SJCRH30 (cell line): ENCODE measurements at regions not wholly inside any gene's neighbourhood (a gene's known extent, or its start where the extent isn't known, plus 50 kb on each side); places are given as distances from the start of the nearest gene placed in this dataset.
"Not testable (repeated sequence)": the region's sequence is repeated elsewhere in the genome, so short reads cannot be mapped to it uniquely, and the experiment has no call there.

Experiments
- DNase-seq, 2 experiments: peaks; one replicate each; pipeline ENCODE4 v3.0.0-alpha.2; 2015 to 2020
- H3K27ac ChIP-seq: fragments of 250-450 bp; sonication (Bioruptor Pico); 2 replicates; pipeline ENCODE4 v1.5.1; 2020; ENCODE audit warnings: mild to moderate bottlenecking, moderate library complexity
- H3K27me3 ChIP-seq: fragments of 250-450 bp; sonication (Bioruptor Pico); 2 replicates; pipeline ENCODE4 v1.5.1; 2020; ENCODE audit warnings: mild to moderate bottlenecking, moderate library complexity
- H3K36me3 ChIP-seq: fragments of 250-450 bp; sonication (Bioruptor Pico); 2 replicates; pipeline ENCODE4 v1.5.1; 2020; ENCODE audit warnings: mild to moderate bottlenecking, moderate library complexity
- H3K4me1 ChIP-seq: fragments of 250-450 bp; sonication (Bioruptor Pico); 2 replicates; pipeline ENCODE4 v1.5.1; 2020; ENCODE audit warnings: mild to moderate bottlenecking, moderate library complexity
- H3K4me3 ChIP-seq: fragments of 250-450 bp; sonication (Bioruptor Pico); 2 replicates; pipeline ENCODE4 v1.5.1; 2020; ENCODE audit warnings: mild to moderate bottlenecking, moderate library complexity
- H3K9me3 ChIP-seq: fragments of 250-450 bp; sonication (Bioruptor Pico); replicated peaks from 2 replicates; pipeline ENCODE4 v1.5.1; 2020; ENCODE audit warnings: mild to moderate bottlenecking, moderate library complexity

DNA sequence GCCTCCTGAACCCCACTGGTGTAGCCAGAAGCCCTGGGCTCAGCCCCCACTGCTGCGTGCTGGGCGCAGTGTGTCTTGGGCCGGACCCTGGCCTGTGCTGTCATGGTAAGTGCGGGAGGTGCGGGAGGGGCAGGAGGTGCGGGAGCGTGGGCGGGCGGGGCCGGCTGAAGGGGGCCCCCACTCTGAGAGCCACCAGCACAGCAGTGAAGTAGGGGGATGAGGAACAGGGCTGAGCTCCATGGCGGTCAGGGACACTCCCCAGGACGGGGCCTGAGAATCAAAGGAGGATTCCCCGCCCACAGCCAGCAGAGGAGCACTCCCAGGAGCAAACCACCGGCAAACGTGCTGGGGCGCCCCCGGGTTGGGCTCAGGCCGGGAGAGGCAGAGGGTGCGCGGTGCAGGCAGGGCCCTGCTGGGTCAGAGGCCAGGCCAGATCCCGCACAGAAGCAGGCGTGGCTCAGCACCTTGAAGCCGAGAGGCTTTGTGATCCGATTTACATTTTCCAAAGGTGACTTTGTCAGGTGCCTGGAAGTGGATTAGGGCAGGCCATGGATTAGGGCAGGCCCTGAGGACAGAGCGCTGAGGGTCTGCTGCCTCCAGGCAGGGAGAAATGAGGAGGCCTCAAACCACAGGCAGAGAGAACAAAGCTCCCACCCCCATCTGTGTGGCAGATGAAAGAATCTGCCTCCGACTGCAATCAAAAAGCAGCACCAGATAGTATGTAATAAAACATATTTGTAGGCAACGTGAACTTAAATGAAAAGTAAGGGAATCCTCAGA is 152.0 kb upstream of the RAB6C start:
- Histone ChIP-seq H3K4me1 (no peaks in the 10 kb centered on the region), H3K27ac (no peak overlapping the region), H3K4me3 (no peak overlapping the region), H3K27me3 (no peaks in the 10 kb centered on the region; the same call in 1 of the 2 replicates), H3K9me3 (no peaks in the 10 kb centered on the region), H3K36me3 (no peaks in the 10 kb centered on the region)
- no peak for DNase-seq

DNA sequence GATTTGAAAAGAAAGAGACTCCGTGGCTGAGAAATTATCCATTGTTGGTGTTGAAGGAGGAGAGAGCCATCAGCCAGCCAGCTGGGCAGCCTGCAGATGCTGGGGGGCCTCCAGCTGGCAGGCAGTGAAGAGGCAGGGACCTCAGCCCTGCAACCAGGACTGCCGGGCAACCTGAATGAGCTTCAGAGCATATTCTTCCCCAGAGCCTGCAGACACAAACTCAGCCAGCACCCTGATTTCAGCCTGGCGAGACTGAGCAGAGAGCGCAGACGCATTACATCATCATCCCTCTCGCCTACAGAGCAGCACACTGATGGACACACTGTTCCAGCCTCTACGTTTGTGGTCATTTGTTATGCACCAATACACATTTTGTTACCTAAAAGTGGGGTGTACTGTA is 150.7 kb upstream of the RAB6C start:
- H3K4me1 ChIP-seq, result no peaks in the 10 kb centered on the region
- H3K4me3 ChIP-seq, result no peak overlapping the region
- H3K36me3 ChIP-seq, result no peaks in the 10 kb centered on the region
- H3K27me3 ChIP-seq, result no peaks in the 10 kb centered on the region
- no peaks in the 10 kb centered on the region for H3K9me3 ChIP-seq
- no peak for DNase-seq
- no peak overlapping the region for H3K27ac ChIP-seq

GRCh38 chr2:129829588-129829987 is 149.9 kb upstream of the RAB6C start:
- H3K4me3 ChIP-seq, result no peak overlapping the region
- H3K36me3 ChIP-seq, result no peaks in the 10 kb centered on the region
- H3K4me1 ChIP-seq, result no peaks in the 10 kb centered on the region
- H3K9me3 ChIP-seq, result no peaks in the 10 kb centered on the region
- H3K27ac ChIP-seq, result no peak overlapping the region
- DNase-seq, result no peak
- no peaks in the 10 kb centered on the region for H3K27me3 ChIP-seq

GRCh38 chr2:129831018-129831417 is 148.4 kb upstream of the RAB6C start:
- Histone ChIP-seq H3K9me3 (no peaks in the 10 kb centered on the region), H3K27ac (no peak overlapping the region), H3K36me3 (no peaks in the 10 kb centered on the region), H3K4me1 (no peaks in the 10 kb centered on the region), H3K4me3 (no peak overlapping the region), H3K27me3 (no peaks in the 10 kb centered on the region)
- no peak for DNase-seq

DNA sequence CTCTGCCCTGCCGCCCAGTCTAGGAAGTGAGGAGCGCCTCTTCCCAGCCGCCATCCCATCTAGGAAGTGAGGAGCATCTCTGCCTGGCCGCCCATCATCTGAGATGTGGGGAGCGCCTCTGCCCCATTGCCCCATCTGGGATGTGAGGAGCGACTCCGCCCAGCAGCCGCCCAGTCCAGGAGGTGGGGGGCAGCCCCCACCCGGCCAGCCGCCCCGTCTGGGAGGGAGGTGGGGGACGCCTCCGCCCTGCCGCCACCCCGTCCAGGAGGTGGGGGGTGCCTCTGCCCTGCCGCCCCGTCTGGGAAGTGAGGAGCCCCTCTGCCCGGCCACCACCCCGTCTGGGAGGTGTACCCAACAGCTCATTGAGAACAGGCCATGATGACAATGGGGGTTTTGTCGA is 146.0 kb upstream of the RAB6C start:
- H3K27ac ChIP-seq, H3K4me3 ChIP-seq, DNase-seq: not testable (repeated sequence)

DNA sequence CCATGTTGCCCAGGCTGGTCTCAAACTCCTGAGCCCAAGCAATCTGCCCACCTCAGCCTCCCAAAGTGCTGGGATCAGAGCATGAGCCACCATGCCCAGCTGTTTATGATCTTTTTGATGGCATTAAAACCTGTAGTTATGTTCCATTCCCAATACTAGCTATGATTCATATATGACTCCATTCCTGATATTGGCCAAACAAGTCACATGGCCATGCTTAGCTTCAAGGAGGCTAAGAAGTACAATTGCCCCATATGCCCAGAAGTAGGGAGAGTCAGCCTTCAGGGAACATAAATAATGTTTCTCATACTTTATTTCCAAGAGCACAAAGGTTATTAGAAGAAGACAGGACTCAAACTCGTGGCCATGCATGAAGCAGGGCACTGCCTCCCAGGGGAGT is 132.4 kb upstream of the RAB6C start:
- no peak for DNase-seq
- Histone ChIP-seq H3K36me3 (no peaks in the 10 kb centered on the region), H3K9me3 (no peaks in the 10 kb centered on the region), H3K27ac (no peak overlapping the region), H3K4me3 (no peak overlapping the region), H3K27me3 (no peaks in the 10 kb centered on the region), H3K4me1 (no peaks in the 10 kb centered on the region)

More for the DNA sequence above, 146.0 kb upstream of the RAB6C start:
- not testable (repeated sequence) for H3K36me3 ChIP-seq, H3K27me3 ChIP-seq, H3K4me1 ChIP-seq, H3K9me3 ChIP-seq

DNA sequence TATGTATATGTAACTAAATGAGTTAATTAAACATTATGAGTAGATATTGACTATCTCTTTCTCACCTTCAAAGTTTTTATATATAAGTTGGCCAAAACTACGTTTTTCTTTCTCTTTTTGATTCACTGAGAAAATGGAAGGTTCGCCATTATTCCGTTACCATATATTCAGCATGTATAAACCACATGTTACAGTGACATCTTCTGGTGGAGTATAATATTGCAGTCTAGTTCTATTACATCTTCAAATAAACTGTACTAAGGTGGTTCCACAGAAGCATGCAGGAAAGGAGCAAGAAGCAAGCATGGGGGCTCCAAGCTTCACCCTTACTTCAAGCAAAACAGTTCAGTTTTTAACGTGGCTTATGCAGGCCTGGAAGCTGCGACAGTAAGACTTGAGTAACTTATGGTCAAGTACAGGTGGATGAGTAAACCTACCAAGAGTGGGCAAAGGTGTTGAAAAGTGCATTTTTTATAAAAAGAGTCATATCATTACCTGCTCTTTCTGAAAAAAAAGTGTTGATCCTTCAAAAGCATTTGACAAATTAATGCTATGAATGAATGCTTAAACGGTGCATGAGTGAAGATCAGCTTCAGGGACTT is 129.8 kb upstream of the RAB6C start:
- Histone ChIP-seq H3K27me3 (no peaks in the 10 kb centered on the region), H3K9me3 (no peaks in the 10 kb centered on the region), H3K4me1 (no peaks in the 10 kb centered on the region), H3K4me3 (no peak overlapping the region), H3K36me3 (no peaks in the 10 kb centered on the region), H3K27ac (no peak overlapping the region)
- DNase-seq, result peak in 1 of 2 experiments; percentile 83

- Histone ChIP-seq H3K9me3 (no peaks in the 10 kb centered on the region), H3K27me3 (0 out of 2 replicates have a peak, but pooled peaks cover 4% of the 10 kb centered on the region), H3K4me3 (no peak overlapping the region), H3K36me3 (no peaks in the 10 kb centered on the region), H3K4me1 (no peaks in the 10 kb centered on the region), H3K27ac (no peak overlapping the region)
- no peak for DNase-seq
Measured at GRCh38 chr2:129857200-129857599, 122.3 kb upstream of the RAB6C start.

DNA sequence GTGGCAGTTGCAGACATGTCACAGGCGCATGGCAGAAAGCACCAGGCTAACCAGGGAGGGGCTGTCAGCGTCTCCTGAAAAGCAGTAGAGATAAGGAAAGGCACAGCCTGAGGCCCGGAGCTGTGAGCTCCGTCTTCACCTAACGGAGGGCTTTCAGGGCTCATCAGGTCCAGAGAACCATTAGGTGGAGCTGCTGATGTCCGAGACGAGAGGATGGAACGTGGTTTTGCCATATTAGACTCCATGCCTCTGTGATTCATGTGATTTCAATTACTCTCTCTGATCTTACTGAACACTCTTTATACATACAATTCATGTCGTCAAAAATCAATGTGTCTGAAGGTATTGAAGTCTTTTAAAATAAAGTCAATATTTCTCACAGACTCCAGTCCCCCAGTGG is 120.3 kb upstream of the RAB6C start:
- no peaks in the 10 kb centered on the region for H3K36me3 ChIP-seq
- H3K4me3 ChIP-seq, result no peak overlapping the region
- no peak for DNase-seq
- no peaks in the 10 kb centered on the region for H3K4me1 ChIP-seq
- H3K27ac ChIP-seq, result no peak overlapping the region
- 0 out of 2 replicates have a peak, but pooled peaks cover 4% of the 10 kb centered on the region for H3K27me3 ChIP-seq
- no peaks in the 10 kb centered on the region for H3K9me3 ChIP-seq

DNA sequence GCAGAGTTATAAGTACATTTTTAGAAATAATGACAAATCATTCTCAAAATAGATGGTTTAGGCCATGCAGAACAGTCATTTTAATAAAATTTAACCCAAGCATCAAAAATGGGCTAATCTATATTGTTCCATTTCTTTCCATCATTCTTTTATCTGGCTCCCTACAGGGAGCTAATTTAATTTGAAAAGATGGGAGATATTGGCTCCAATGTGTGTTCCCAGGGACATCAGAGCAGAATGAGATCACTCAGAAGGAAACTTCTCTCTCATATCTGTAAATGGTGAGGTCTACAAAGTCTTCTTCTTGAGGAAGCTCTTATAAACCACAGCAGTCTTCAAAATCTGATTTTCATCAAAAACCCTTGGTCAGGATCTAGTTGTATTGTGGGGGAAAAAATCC is 119.4 kb upstream of the RAB6C start:
- Histone ChIP-seq H3K36me3 (no peaks in the 10 kb centered on the region), H3K27me3 (0 out of 2 replicates have a peak, but pooled peaks cover 4% of the 10 kb centered on the region), H3K9me3 (no peaks in the 10 kb centered on the region), H3K4me1 (no peaks in the 10 kb centered on the region), H3K4me3 (no peak overlapping the region), H3K27ac (no peak overlapping the region)
- DNase-seq, result no peak

DNA sequence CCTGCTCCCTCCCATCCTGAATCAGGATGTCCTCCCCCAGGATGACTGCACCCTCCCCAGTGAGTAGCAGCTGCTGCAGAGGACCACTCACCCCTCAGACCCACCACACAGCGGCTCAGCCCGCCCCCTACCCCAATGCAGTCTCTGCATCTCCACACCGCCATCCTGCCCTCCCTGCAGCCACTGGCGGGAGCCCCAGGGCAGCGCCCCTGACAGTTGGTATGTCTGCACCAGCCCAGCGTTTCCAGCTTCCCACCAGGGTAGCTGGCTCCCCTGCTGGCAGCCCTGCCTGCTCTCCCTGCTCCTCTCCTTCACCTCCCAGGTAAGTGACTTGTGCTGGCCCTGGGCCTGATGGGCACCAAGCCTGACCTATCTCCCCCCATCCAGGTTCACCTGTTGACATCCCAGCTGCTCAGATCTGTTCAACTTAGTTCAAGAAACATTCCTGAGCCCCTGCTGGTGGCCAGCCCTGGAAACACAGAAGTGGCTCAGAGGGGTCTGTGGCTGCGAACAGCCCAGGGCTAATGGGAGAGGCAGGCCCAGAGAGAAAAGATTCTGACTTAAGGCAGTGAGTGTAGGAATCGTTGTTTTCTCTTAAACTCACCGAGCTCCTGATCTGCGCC is 117.7 kb upstream of the RAB6C start:
- Histone ChIP-seq H3K4me3 (no peak overlapping the region), H3K27ac (no peak overlapping the region), H3K9me3 (no peaks in the 10 kb centered on the region), H3K27me3 (0 out of 2 replicates have a peak, but pooled peaks cover 2% of the 10 kb centered on the region), H3K36me3 (no peaks in the 10 kb centered on the region), H3K4me1 (no peaks in the 10 kb centered on the region)
- DNase-seq, result no peak

DNA sequence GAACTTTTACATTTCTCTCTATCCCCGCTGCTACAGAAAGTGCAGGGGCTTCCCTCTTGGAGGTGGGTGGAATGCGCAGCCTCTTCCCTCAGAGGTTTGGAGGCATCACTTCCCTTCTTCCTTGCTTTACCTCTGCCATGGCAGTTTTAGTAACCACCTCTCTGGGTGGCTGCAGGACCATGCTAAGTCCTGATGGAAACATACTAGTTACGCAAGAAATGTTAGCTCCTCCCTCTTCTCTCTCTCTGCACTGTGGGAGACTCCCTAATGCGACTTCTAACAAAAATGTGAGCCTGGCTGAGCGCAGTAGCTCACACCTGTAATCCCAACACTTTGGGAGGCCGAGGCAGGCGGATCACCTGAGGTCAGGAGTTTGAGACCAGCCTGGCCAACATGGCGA is 116.8 kb upstream of the RAB6C start:
- H3K4me3 ChIP-seq, result no peak overlapping the region
- H3K36me3 ChIP-seq, result no peaks in the 10 kb centered on the region
- no peaks in the 10 kb centered on the region for H3K4me1 ChIP-seq
- H3K9me3 ChIP-seq, result no peaks in the 10 kb centered on the region
- DNase-seq, result no peak
- H3K27me3 ChIP-seq, result no peaks in the 10 kb centered on the region
- H3K27ac ChIP-seq, result no peak overlapping the region

DNA sequence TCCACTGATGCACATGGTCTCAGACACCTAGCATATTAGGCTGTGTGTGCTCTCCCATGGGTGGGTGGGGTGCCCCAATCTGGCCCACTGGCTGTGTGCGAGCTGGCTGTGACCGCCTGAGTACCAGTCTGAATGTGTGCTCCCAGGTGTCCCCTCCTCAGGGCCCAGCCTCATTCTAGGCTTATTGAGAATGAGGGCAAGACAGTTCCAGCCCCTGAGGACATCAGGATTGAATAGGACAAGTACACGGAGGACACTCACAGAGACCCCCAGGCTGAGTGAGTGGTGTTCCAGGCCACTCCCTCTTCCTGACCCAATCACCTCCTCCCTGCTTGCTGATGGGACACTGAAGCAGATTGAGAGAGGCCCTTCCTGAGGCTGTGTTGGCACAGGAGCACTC is 116.1 kb upstream of the RAB6C start:
- no peaks in the 10 kb centered on the region for H3K36me3 ChIP-seq
- no peaks in the 10 kb centered on the region for H3K4me1 ChIP-seq
- no peaks in the 10 kb centered on the region for H3K27me3 ChIP-seq
- H3K4me3 ChIP-seq, result no peak overlapping the region
- no peaks in the 10 kb centered on the region for H3K9me3 ChIP-seq
- no peak overlapping the region for H3K27ac ChIP-seq
- no peak for DNase-seq

DNA sequence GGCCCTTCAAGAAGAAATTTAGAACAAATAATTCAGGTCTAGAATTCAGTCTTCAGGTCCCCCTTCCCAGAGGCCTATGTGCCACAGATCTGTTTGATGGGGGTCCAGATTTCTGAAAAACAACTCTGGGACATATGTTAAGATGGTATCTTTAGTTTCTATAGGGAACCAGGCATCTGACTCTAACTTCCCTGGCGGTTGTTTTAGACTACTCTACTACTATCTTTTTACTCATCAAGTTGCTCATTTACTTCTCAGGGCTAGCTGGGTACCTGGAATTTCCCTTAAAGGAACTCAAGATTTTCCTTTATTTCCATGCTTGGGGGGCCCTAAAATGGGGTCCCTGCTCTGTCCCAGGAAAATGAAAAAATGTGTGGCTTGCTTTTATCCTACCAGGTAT is 114.7 kb upstream of the RAB6C start:
- no peaks in the 10 kb centered on the region for H3K4me1 ChIP-seq
- H3K9me3 ChIP-seq, result no peaks in the 10 kb centered on the region
- no peak overlapping the region for H3K4me3 ChIP-seq
- H3K27ac ChIP-seq, result no peak overlapping the region
- no peak for DNase-seq
- no peaks in the 10 kb centered on the region for H3K27me3 ChIP-seq
- no peaks in the 10 kb centered on the region for H3K36me3 ChIP-seq

- no peak for DNase-seq
- no peaks in the 10 kb centered on the region for H3K4me1 ChIP-seq
- no peaks in the 10 kb centered on the region for H3K9me3 ChIP-seq
Measured at GRCh38 chr2:129865976-129866375, 113.5 kb upstream of the RAB6C start.

More at GRCh38 chr2:129865976-129866375, 113.5 kb upstream of the RAB6C start:
- H3K4me3 ChIP-seq, result no peak overlapping the region
- H3K36me3 ChIP-seq, result no peaks in the 10 kb centered on the region
- H3K27me3 ChIP-seq, result no peaks in the 10 kb centered on the region
- no peak overlapping the region for H3K27ac ChIP-seq
